ENCODE measurements at regions not wholly inside any gene's neighbourhood (a gene's known extent, or its start where the extent isn't known, plus 50 kb on each side); places are given as distances from the start of the nearest gene placed in this dataset.

DNA sequence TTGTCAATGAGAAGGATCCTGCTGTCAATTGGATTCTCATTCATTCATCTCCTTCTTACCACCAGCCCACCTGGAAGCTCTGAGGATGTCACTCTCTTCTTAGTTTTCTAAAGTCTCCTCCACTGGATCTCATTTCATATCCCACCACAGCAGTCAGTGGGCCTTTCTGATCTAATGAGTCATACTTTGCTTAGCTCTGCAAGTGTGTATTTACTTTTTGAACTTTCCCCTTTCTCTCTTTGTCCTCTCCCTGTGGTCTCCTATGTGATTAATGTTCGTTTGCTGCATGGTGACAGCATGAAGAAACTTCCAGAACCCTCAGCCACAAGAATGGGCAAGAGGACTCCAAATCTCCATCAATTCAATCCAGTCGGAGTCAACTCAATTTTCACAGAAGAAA lies 63.6 kb upstream of the SYNDIG1 start:
- TF ChIP-seq POLR2A (IDR thresholded peaks at IDR 0.05) (no peak), CTCF (IDR thresholded peaks at IDR 0.05) (no peak), EP300 (IDR thresholded peaks at IDR 0.05) (no peak)

All from tibial nerve (tissue), 4 donors.